H1 (cell line): ENCODE measurements at regions not wholly inside any gene's neighbourhood (a gene's known extent, or its start where the extent isn't known, plus 50 kb on each side); places are given as distances from the start of the nearest gene placed in this dataset.

ENCODE experiments used
- CTCF ChIA-PET: fragments of 300-600 bp; sonication (Branson Sonifier 250); formaldehyde crosslinking; loops from one replicate; lab custom pipeline; 2021; ENCODE audit not compliant: partially characterized antibody; lab: Charles Lee
- POLR2A ChIA-PET: fragments of 300-600 bp; sonication (Branson Sonifier 250); formaldehyde crosslinking; loops from one replicate; lab custom pipeline; 2021; ENCODE audit warnings: inconsistent platforms; ENCODE audit not compliant: partially characterized antibody; lab: Charles Lee
- DNase-seq, 2 experiments: peaks; one replicate each; pipeline versions ENCODE4 v3.0.0 to v3.0.0-alpha.2; 2010 to 2022; ENCODE audit warnings: low spot score in 2 of 2, low read depth in 1 of 2, mixed read lengths in 1 of 2
- FAIRE-seq: peaks from 2 replicates; lab custom pipeline; 2011; peaks lifted over from hg19 to GRCh38; lab: Jason Lieb, UNC
- H2AFZ ChIP-seq: 2 replicates; pipeline ENCODE4 v1.8.1; 2012; ENCODE audit warnings: low read length, inconsistent platforms
- H2AK5ac ChIP-seq: 2 replicates; pipeline ENCODE4 v1.6.1; 2013; ENCODE audit warnings: low read depth, low read length
- H2BK120ac ChIP-seq: replicated peaks from 2 replicates; pipeline ENCODE3; 2013; ENCODE audit warnings: low read depth, low read length, inconsistent platforms
- H2BK12ac ChIP-seq: 2 replicates; pipeline ENCODE4 v1.6.1; 2013; ENCODE audit warnings: low read depth, low read length
- H2BK15ac ChIP-seq: 2 replicates; pipeline ENCODE4 v1.6.1; 2013; ENCODE audit warnings: low read length
- H2BK20ac ChIP-seq: 2 replicates; pipeline ENCODE4 v1.6.1; 2013; ENCODE audit warnings: low read length
- H2BK5ac ChIP-seq: 2 replicates; pipeline ENCODE4 v1.6.1; 2013; ENCODE audit warnings: low read depth, low read length
- H3K14ac ChIP-seq: 2 replicates; pipeline ENCODE4 v1.6.1; 2013; ENCODE audit warnings: inconsistent platforms; ENCODE audit not compliant: insufficient read length
- H3K18ac ChIP-seq: 2 replicates; pipeline ENCODE4 v1.6.1; 2013; ENCODE audit warnings: low read length; ENCODE audit errors: extremely low read depth
- H3K23ac ChIP-seq: 2 replicates; pipeline ENCODE4 v1.6.1; 2013; ENCODE audit warnings: inconsistent platforms; ENCODE audit not compliant: insufficient read length
- H3K23me2 ChIP-seq: 2 replicates; pipeline ENCODE4 v1.6.1; 2013; ENCODE audit warnings: low read depth, low read length
- H3K27ac ChIP-seq: 2 replicates; pipeline ENCODE4 v1.6.1; 2011; ENCODE audit warnings: low read depth, low read length, inconsistent platforms
- H3K27me3 ChIP-seq, 4 experiments: replicated peaks in 1 of 4; 1 replicate in 1 of 4; 2 replicates in 3 of 4; pipeline versions ENCODE4 v1.6.1 to v1.8.1; 2011 to 2013; ENCODE audit warnings: low read length in 3 of 4, mild to moderate bottlenecking in 3 of 4, inconsistent platforms in 2 of 4, mixed read lengths in 2 of 4, moderate library complexity in 1 of 4; ENCODE audit not compliant: control insufficient read depth in 3 of 4, insufficient read depth in 3 of 4; ENCODE audit errors: extremely low read depth in 1 of 4
- H3K36me3 ChIP-seq, 4 experiments: 2 replicates each; pipeline versions ENCODE4 v1.6.1 to v1.8.1; 2011 to 2013; ENCODE audit warnings: mild to moderate bottlenecking in 4 of 4, low read length in 3 of 4, moderate library complexity in 2 of 4, control low read depth in 1 of 4, inconsistent platforms in 1 of 4; ENCODE audit not compliant: insufficient read depth in 4 of 4, control insufficient read depth in 2 of 4
- H3K4ac ChIP-seq: replicated peaks from 2 replicates; pipeline ENCODE3; 2013; ENCODE audit warnings: low read length, low read depth, mixed read lengths, inconsistent platforms; ENCODE audit not compliant: insufficient read length
- H3K4me1 ChIP-seq, 4 experiments: replicated peaks in 1 of 4; 1 replicate in 1 of 4; 2 replicates in 3 of 4; pipeline versions ENCODE4 v1.6.1 to v1.8.1; 2011 to 2013; ENCODE audit warnings: low read length in 3 of 4, inconsistent platforms in 2 of 4, mixed read lengths in 1 of 4; ENCODE audit not compliant: insufficient read depth in 4 of 4, control insufficient read depth in 3 of 4
- H3K4me2 ChIP-seq, 2 experiments: 2 replicates each; pipeline versions ENCODE4 v1.6.1 to v1.8.1; 2011 to 2013; ENCODE audit warnings: low read depth in 2 of 2, low read length in 2 of 2, control low read depth in 1 of 2, inconsistent platforms in 1 of 2, mild to moderate bottlenecking in 1 of 2; ENCODE audit not compliant: insufficient read depth in 1 of 2
- H3K4me3 ChIP-seq, 4 experiments: fragments of 200-600, 300-600 bp in 1 of 4; sonication (generic), shearing (Covaris generic), sonication (Bioruptor Twin) in 1 of 4; 2 replicates each; pipeline versions ENCODE4 v1.5.1 to v1.8.1; 2011 to 2016; ENCODE audit warnings: low read length in 4 of 4, low read depth in 3 of 4, control low read depth in 2 of 4, inconsistent platforms in 2 of 4, mild to moderate bottlenecking in 2 of 4, mixed read lengths in 1 of 4, moderate library complexity in 1 of 4; ENCODE audit not compliant: insufficient read depth in 2 of 4; ENCODE audit errors: extremely low read depth in 1 of 4
- H3K56ac ChIP-seq: replicated peaks from 2 replicates; pipeline ENCODE3; 2013; ENCODE audit warnings: low read depth, mild to moderate bottlenecking, mixed read lengths, low read length, inconsistent platforms; ENCODE audit not compliant: insufficient read length
- H3K79me1 ChIP-seq: 2 replicates; pipeline ENCODE4 v1.6.1; 2013; ENCODE audit warnings: low read depth, low read length, control low read depth
- H3K79me2 ChIP-seq, 2 experiments: 2 replicates each; pipeline versions ENCODE4 v1.6.1 to v1.8.1; 2012 to 2013; ENCODE audit warnings: low read length in 2 of 2, mild to moderate bottlenecking in 2 of 2, inconsistent platforms in 1 of 2; ENCODE audit not compliant: insufficient read depth in 2 of 2, control insufficient read depth in 1 of 2
- H3K9ac ChIP-seq, 4 experiments: replicated peaks in 1 of 4; 1 replicate in 1 of 4; 2 replicates in 3 of 4; pipeline versions ENCODE4 v1.6.1 to v1.8.1; 2011 to 2013; ENCODE audit warnings: low read depth in 3 of 4, low read length in 3 of 4, control low read depth in 2 of 4, mild to moderate bottlenecking in 2 of 4, moderate library complexity in 2 of 4, inconsistent platforms in 1 of 4; ENCODE audit errors: extremely low read depth in 1 of 4
- H3K9me3 ChIP-seq, 2 experiments: 2 replicates each; pipeline versions ENCODE4 v1.6.1 to v1.8.1; 2012 to 2013; ENCODE audit warnings: mild to moderate bottlenecking in 2 of 2, moderate library complexity in 2 of 2, control low read depth in 1 of 2, inconsistent platforms in 1 of 2, low read depth in 1 of 2, low read length in 1 of 2, mixed read lengths in 1 of 2; ENCODE audit not compliant: insufficient read depth in 2 of 2
- H4K20me1 ChIP-seq, 2 experiments: replicated peaks in 1 of 2; 2 replicates each; pipeline versions ENCODE3 to v1.8.1; 2011 to 2013; ENCODE audit warnings: inconsistent platforms in 2 of 2, low read length in 2 of 2, mild to moderate bottlenecking in 1 of 2; ENCODE audit not compliant: insufficient read depth in 2 of 2, control insufficient read depth in 1 of 2
- H4K5ac ChIP-seq: 2 replicates; pipeline ENCODE4 v1.6.1; 2013; ENCODE audit warnings: low read length, low read depth, mixed read lengths, inconsistent platforms; ENCODE audit not compliant: insufficient read length
- H4K8ac ChIP-seq: 2 replicates; pipeline ENCODE4 v1.8.0; 2013; ENCODE audit warnings: mild to moderate bottlenecking, moderate library complexity, low read length, inconsistent platforms; ENCODE audit not compliant: insufficient read depth; ENCODE audit errors: extremely low read depth
- H4K91ac ChIP-seq: replicated peaks from 2 replicates; pipeline ENCODE3; 2013; ENCODE audit warnings: low read length, mixed read lengths, inconsistent platforms; ENCODE audit not compliant: insufficient read length
- CBX8 ChIP-seq: fragments of 300-800, 300-1000 bp; sonication (generic); IDR thresholded peaks from 2 replicates; pipeline ENCODE4 v1.7.1; 2016; ENCODE audit warnings: low read depth, low read length, borderline replicate concordance
- CHD2 ChIP-seq: IDR thresholded peaks from 2 replicates; pipeline ENCODE4 v1.6.1; 2012; ENCODE audit warnings: low read length, improper control_type of control experiment
- FOSL1 ChIP-seq: IDR thresholded peaks from 2 replicates; pipeline ENCODE4 v1.6.1; 2011; ENCODE audit warnings: mild to moderate bottlenecking, low read depth, low read length, moderate library complexity; ENCODE audit not compliant: insufficient read depth
- NANOG ChIP-seq: IDR thresholded peaks from 2 replicates; pipeline ENCODE4 v1.6.1; 2011; ENCODE audit warnings: low read length, low read depth, mild to moderate bottlenecking, inconsistent platforms; ENCODE audit not compliant: insufficient read depth, poor library complexity, severe bottlenecking
- TBP ChIP-seq: IDR thresholded peaks from 2 replicates; pipeline ENCODE4 v1.6.1; 2011; ENCODE audit warnings: low read depth, low read length, improper control_type of control experiment
- WGBS, 2 experiments: shearing (Covaris generic) in 1 of 2; methylation state at CpG; one replicate each; pipeline versions ENCODE4 v1.1.6 to v1.1.7; 2013 to 2015; ENCODE audit warnings: low lambda C conversion rate in 2 of 2, mixed read lengths in 2 of 2, inconsistent platforms in 1 of 2, low coverage in 1 of 2, missing lambda C conversion rate in 1 of 2; ENCODE audit not compliant: insufficient replicate concordance in 2 of 2, insufficient coverage in 1 of 2, insufficient read length in 1 of 2; ENCODE audit errors: extremely low coverage in 1 of 2, missing lambda C conversion rate in 1 of 2; 5-methylcytosine and 5-hydroxymethylcytosine counted together

DNA sequence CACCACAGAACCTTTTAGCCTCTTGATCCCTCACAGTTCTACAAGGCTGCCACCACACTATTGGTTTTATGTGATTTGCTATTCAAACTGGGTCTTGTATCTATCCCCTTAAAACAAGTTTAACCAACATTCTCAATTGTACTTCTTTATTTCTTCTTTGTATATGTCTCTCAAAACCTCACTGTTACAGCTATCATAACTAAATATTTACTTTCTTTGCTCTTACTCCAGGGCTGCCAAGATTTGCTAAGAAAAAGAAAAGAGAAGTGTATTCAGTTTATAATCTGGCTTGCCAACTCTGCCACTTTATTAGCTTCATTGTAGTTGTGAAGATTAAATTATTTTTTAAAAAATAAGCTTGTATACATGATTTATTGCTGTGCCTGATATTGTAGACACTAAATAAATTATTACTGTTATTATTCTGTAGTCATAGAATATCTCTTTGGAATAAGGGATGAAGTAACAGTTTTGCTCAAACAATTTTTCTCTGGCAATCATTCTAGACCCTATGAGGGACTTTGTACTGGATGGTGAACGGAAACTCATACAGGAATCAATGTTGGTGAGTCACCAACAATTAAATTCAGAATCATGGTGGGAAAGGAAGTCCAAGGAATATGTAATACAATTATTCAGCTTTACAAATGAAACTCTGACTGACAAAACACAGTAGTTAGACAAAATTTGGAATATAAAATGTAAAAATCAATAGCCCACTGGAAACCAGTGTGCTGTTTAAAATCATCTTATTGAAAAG is 127.1 kb upstream of the DCAF8L1 start:
- FAIRE-seq, result no peak

More for the DNA sequence above, 127.1 kb upstream of the DCAF8L1 start:
- no peak overlapping the region for H4K91ac ChIP-seq
- H2BK15ac ChIP-seq, result no peak overlapping the region
- H3K4me3 ChIP-seq, result no peak overlapping the region
- no peaks in the 10 kb centered on the region for H3K79me2 ChIP-seq
- H3K27me3 ChIP-seq, result no peaks in the 10 kb centered on the region
- H3K23me2 ChIP-seq, result no peaks in the 10 kb centered on the region
- H2BK12ac ChIP-seq, result no peak overlapping the region
- no peak overlapping the region for H2AFZ ChIP-seq
- H3K14ac ChIP-seq, result no peak overlapping the region
- H3K79me1 ChIP-seq, result no peaks in the 10 kb centered on the region
- no peak overlapping the region for H2BK20ac ChIP-seq
- H2BK120ac ChIP-seq, result no peak overlapping the region
- ChIA-PET CTCF (no interaction called here), POLR2A (no interaction called here)
- H3K23ac ChIP-seq, result no peak overlapping the region
- H3K4ac ChIP-seq, result no peak overlapping the region
- no peak overlapping the region for H2BK5ac ChIP-seq
- DNase-seq, result no peak
- H4K20me1 ChIP-seq, result no peaks in the 10 kb centered on the region
- no peak overlapping the region for H4K5ac ChIP-seq
- no peak overlapping the region for H3K18ac ChIP-seq
- no peak overlapping the region for H2AK5ac ChIP-seq
- no peak overlapping the region for H3K9ac ChIP-seq
- no peak overlapping the region for H3K27ac ChIP-seq
- H3K4me2 ChIP-seq, result no peak overlapping the region
- H4K8ac ChIP-seq, result no peak overlapping the region
- no peak overlapping the region for H3K56ac ChIP-seq
- TF ChIP-seq TBP (no peak), FOSL1 (no peak), NANOG (no peak), CBX8 (no peak), CHD2 (no peak)
- 93% methylated on average over 1 of the region's 1 CpG; no CpG with 5 or more reads in 1 of the 2 experiments for WGBS, 2 experiments
- no peaks in the 10 kb centered on the region for H3K9me3 ChIP-seq
- no peaks in the 10 kb centered on the region for H3K4me1 ChIP-seq
- no peaks in the 10 kb centered on the region for H3K36me3 ChIP-seq
